ENCODE measurements at regions not wholly inside any gene's neighbourhood (a gene's known extent, or its start where the extent isn't known, plus 50 kb on each side); places are given as distances from the start of the nearest gene placed in this dataset.
"Not testable (repeated sequence)": the region's sequence is repeated elsewhere in the genome, so short reads cannot be mapped to it uniquely, and the experiment has no call there.

- no peak overlapping the region for H3K4me3 ChIP-seq (ENCODE audit: low read depth, low read length)
- TF ChIP-seq, protein P1, sequence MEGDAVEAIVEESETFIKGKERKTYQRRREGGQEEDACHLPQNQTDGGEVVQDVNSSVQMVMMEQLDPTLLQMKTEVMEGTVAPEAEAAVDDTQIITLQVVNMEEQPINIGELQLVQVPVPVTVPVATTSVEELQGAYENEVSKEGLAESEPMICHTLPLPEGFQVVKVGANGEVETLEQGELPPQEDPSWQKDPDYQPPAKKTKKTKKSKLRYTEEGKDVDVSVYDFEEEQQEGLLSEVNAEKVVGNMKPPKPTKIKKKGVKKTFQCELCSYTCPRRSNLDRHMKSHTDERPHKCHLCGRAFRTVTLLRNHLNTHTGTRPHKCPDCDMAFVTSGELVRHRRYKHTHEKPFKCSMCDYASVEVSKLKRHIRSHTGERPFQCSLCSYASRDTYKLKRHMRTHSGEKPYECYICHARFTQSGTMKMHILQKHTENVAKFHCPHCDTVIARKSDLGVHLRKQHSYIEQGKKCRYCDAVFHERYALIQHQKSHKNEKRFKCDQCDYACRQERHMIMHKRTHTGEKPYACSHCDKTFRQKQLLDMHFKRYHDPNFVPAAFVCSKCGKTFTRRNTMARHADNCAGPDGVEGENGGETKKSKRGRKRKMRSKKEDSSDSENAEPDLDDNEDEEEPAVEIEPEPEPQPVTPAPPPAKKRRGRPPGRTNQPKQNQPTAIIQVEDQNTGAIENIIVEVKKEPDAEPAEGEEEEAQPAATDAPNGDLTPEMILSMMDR (IDR thresholded peaks at IDR 0.05; ENCODE audit: low read depth, low read length, missing control alignments), result no peak
- in situ Hi-C loops (cut with HindIII; ENCODE audit: low sequenced_read_pairs), result no loop called here
- DNase-seq (ENCODE audit: low read depth), result no peak
These were observed 54.3 kb upstream of the CIT start for GRCh38 chr12:119931402-119931801.

DNA sequence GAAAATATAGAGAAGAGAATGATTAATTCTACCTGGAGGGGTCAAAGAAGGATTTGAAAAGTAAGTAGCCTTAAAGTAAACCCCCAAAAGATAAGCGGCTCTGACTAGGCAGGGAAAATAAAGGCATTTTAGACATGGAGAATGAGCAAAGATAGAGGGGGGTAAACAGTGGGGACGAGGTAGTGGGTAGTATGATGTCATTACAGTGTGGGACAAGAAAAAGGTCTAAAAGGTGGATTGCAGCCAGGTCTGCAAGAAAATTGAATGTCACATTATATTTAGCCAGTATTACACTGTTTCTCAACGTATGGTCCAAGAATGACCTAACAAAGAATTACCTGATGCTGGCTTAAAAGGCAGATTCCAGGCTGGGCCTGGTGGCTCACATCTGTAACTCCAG lies 55.8 kb upstream of the CIT start:
- TF ChIP-seq, protein P1 (IDR thresholded peaks at IDR 0.05; ENCODE audit: low read depth, low read length, missing control alignments), result no peak
- in situ Hi-C loops (cut with HindIII; ENCODE audit: low sequenced_read_pairs), result no loop called here
- DNase-seq (ENCODE audit: low read depth), result no peak
- H3K4me3 ChIP-seq (ENCODE audit: low read depth, low read length), result no peak overlapping the region

GRCh38 chr12:119934780-119935179 lies 54.3 kb upstream of the BICDL1 start:
- in situ Hi-C loops (cut with HindIII; ENCODE audit: low sequenced_read_pairs); DNase-seq (ENCODE audit: low read depth); H3K4me3 ChIP-seq (ENCODE audit: low read depth, low read length): not testable (repeated sequence)

- in situ Hi-C loops (cut with HindIII; ENCODE audit: low sequenced_read_pairs), result no loop called here
- TF ChIP-seq, protein P1 (IDR thresholded peaks at IDR 0.05; ENCODE audit: low read depth, low read length, missing control alignments), result no peak
These were observed 52.2 kb upstream of the BICDL1 start for GRCh38 chr12:119936705-119937311.

GRCh38 chr12:119938049-119938667 lies 50.9 kb upstream of the BICDL1 start:
- no peak overlapping the region for H3K4me3 ChIP-seq (ENCODE audit: low read depth, low read length)
- TF ChIP-seq, protein P1 (IDR thresholded peaks at IDR 0.05; ENCODE audit: low read depth, low read length, missing control alignments), result peak; percentile 93
- in situ Hi-C loops (cut with HindIII; ENCODE audit: low sequenced_read_pairs), result no loop called here
- DNase-seq (ENCODE audit: low read depth), result peak; percentile 33

More at GRCh38 chr12:119936705-119937311, 52.2 kb upstream of the BICDL1 start:
- DNase-seq (ENCODE audit: low read depth), result no peak
- H3K4me3 ChIP-seq (ENCODE audit: low read depth, low read length), result no peak overlapping the region
